Inferior parietal cortex (tissue), 1 donor: ENCODE measurements at regions not wholly inside any gene's neighbourhood (a gene's known extent, or its start where the extent isn't known, plus 50 kb on each side); places are given as distances from the start of the nearest gene placed in this dataset.
"Not testable (repeated sequence)": the region's sequence is repeated elsewhere in the genome, so short reads cannot be mapped to it uniquely, and the experiment has no call there.

Experiments used
- DNase-seq: peaks from one replicate; pipeline ENCODE4 v3.0.0-alpha.2; 2016; ENCODE audit errors: extremely low spot score

- not testable (repeated sequence) for DNase-seq
Measured at GRCh38 chr15:98088307-98088945, 127.9 kb downstream of the ARRDC4 start.

GRCh38 chr15:98089352-98089751 is 128.8 kb downstream of the ARRDC4 start:
- DNase-seq = not testable (repeated sequence)

- DNase-seq = not testable (repeated sequence)
Measured at GRCh38 chr15:98097986-98098385, 137.5 kb downstream of the ARRDC4 start.

GRCh38 chr15:98100606-98101005 is 140.1 kb downstream of the ARRDC4 start:
- not testable (repeated sequence) for DNase-seq

- DNase-seq = no peak
Measured at GRCh38 chr15:98103570-98103969, 143.1 kb downstream of the ARRDC4 start.

GRCh38 chr15:98104386-98105151 is 144.1 kb downstream of the ARRDC4 start:
- not testable (repeated sequence) for DNase-seq

- DNase-seq = not testable (repeated sequence)
Measured at GRCh38 chr15:98106615-98107194, 146.2 kb downstream of the ARRDC4 start.

- DNase-seq = no peak
Measured at GRCh38 chr15:98111806-98112205, 151.3 kb downstream of the ARRDC4 start.

GRCh38 chr15:98113327-98113726 is 152.8 kb downstream of the ARRDC4 start:
- no peak for DNase-seq

GRCh38 chr15:98120561-98120960 is 160.1 kb downstream of the ARRDC4 start:
- DNase-seq = no peak

GRCh38 chr15:98121536-98121935 is 161.0 kb downstream of the ARRDC4 start:
- no peak for DNase-seq

GRCh38 chr15:98121957-98122356 is 161.5 kb downstream of the ARRDC4 start:
- no peak for DNase-seq

- no peak for DNase-seq
Measured at GRCh38 chr15:98123297-98123696, 162.8 kb downstream of the ARRDC4 start.

GRCh38 chr15:98123834-98124233 is 163.3 kb downstream of the ARRDC4 start:
- no peak for DNase-seq

GRCh38 chr15:98124581-98124980 is 164.1 kb downstream of the ARRDC4 start:
- DNase-seq = no peak

- no peak for DNase-seq
Measured at GRCh38 chr15:98126326-98127085, 166.0 kb downstream of the ARRDC4 start.

- DNase-seq = no peak
Measured at GRCh38 chr15:98127586-98127985, 167.1 kb downstream of the ARRDC4 start.

- DNase-seq = no peak
Measured at GRCh38 chr15:98131924-98132323, 171.4 kb downstream of the ARRDC4 start.

- DNase-seq = no peak
Measured at GRCh38 chr15:98134905-98135304, 174.4 kb downstream of the ARRDC4 start.

GRCh38 chr15:98138910-98139309 is 178.4 kb downstream of the ARRDC4 start:
- no peak for DNase-seq

GRCh38 chr15:98139337-98139736 is 178.8 kb downstream of the ARRDC4 start:
- DNase-seq = no peak

- no peak for DNase-seq
Measured at GRCh38 chr15:98142572-98142971, 182.1 kb downstream of the ARRDC4 start.
